ENCODE measurements at regions not wholly inside any gene's neighbourhood (a gene's known extent, or its start where the extent isn't known, plus 50 kb on each side); places are given as distances from the start of the nearest gene placed in this dataset.

GRCh38 chr17:69800870-69801269, 274.2 kb upstream of the KCNJ16 start:
- TF ChIP-seq CTCF (IDR thresholded peaks at IDR 0.05) (no peak), EP300 (IDR thresholded peaks at IDR 0.05) (no peak), POLR2A (IDR thresholded peaks at IDR 0.05) (no peak)

All from ovary (tissue), 3 donors.